CMK (cell line): ENCODE measurements at regions not wholly inside any gene's neighbourhood (a gene's known extent, or its start where the extent isn't known, plus 50 kb on each side); places are given as distances from the start of the nearest gene placed in this dataset.

Experiments used
- DNase-seq: peaks from one replicate; pipeline ENCODE4 v3.0.0-alpha.2; 2010; ENCODE audit warnings: low read depth

DNA sequence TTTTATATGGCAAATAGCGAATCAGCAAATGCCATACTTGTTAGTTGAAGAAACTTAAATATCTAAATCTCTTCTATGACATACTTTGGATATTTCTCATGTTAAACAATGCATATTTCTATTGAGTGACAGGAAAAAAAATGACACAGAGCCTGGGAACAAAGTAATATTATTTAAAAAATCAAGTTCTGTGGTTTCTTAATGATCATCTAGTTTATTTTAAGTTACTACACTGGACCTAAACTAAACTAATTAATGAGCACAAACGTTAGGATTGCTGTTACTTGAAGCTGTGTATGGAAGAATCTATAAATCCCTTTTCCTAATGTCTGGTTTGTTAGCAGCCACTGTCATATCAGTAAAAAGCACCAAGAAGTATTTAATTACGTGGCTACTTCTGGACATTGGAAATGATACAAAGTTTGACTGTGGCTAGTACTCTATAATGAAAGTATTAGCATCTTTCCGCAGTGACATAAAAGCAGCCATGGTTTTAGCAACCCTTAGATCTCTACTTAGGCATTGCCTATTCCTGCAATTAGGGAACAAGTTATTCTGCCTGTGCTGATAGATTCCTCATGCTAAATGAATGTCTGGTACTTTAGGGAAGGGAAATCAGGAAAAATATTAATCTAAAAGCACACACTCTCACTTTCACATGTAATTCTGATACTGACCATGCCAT is 981.7 kb upstream of the B3GALT2 start:
- DNase-seq: no peak

DNA sequence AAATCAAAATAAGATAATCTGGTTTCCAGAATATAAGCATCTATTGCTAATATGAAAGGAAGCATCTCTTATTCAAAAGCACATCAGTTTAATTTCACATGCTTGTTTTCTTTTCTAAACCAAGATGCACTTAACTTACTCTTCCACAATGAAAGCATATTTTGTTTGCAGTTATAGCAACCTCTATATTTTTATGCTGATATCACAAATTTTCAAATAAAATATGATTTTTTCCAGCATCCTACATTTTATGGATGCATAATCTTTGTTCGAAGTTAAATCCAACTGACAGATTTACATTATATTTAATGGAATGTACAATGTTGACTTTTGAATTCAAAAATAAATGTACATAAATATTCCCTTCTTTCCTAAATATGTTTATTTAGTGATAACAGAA is 978.3 kb upstream of the B3GALT2 start:
- DNase-seq: no peak

- no peak for DNase-seq
Measured at GRCh38 chr1:194161591-194161990, 975.2 kb upstream of the B3GALT2 start.

- DNase-seq: no peak
Measured at GRCh38 chr1:194159941-194160340, 973.5 kb upstream of the B3GALT2 start.

- no peak for DNase-seq
Measured at GRCh38 chr1:194155962-194156361, 969.5 kb upstream of the B3GALT2 start.

DNA sequence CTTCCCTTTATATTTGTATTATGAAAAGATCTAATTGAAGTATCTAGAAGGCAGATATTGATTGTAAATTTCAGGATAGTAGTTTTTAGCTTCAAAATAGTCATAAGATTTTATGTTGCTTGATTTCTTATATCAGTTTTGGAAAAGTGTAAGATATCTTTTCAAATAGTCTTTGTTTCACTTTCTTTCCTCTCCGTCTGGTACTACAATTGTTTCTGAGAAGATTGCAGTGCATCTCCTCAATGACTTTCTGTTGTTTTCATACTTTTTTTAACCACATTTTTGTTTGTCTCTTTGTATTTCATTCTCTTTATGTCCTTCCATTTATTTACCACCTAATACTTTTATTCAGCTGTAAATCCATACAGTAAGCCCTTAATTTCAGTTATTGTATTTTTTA is 964.6 kb upstream of the B3GALT2 start:
- no peak for DNase-seq

- DNase-seq: no peak
Measured at GRCh38 chr1:194150242-194150641, 963.8 kb upstream of the B3GALT2 start.

DNA sequence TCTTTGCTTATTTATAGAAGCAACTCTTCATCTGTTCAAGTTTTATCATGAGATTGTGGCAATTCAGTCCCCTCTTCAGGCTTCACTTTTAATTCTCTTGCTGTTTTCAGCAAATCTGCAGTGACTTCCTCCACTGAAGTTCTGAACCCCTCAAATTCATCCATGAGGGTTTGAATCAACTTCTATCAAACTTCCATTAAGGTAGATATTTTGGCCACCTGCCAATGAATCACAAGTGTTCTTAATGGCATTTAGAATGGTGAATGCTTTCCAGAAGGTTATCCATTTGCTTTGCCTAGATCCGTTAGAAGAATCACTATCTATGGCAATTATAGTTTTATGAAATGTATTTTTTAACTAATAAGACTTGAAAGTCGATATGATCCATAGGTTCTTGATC is 946.7 kb upstream of the B3GALT2 start:
- no peak for DNase-seq

GRCh38 chr1:194118086-194118485 is 931.7 kb upstream of the B3GALT2 start:
- no peak for DNase-seq

DNA sequence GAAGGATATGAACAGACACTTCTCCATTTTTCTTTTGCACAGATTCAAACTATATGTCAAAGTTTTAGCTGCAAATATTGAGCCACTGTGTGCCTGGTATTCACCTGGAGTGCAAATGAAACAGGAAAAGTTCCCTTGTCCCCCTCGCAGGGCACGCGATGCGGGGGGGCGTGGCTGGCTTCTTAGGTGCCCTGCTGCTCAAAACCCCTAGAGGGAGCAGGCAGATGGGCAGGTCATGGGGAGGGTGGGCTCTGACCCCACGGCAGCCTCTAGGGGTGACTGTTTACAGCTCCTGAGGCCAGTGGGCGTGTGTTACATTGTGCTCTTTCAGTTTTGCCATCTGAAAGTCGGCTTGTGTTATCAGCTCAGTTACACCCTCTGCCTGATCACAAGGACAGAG is 931.2 kb upstream of the B3GALT2 start:
- no peak for DNase-seq

DNA sequence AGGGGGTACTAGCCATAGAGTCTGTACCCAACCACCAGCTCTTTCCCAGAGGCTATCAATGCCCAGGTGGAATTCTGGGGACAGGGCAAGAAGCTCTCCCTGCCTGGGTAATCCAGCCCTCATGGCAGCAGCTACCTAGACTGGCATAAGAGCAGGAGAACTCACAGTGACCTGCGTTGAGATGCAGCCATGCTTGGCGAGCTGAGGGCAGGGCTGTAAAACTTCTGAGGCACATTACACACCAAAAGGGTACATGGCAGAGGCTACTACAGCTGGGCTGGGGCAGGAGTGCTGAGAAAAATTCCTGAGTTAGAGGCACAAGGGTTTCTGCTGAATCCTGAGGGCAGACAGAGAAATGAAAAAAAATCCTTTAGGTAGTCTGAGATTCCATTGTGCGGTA is 927.9 kb upstream of the B3GALT2 start:
- DNase-seq: no peak

DNA sequence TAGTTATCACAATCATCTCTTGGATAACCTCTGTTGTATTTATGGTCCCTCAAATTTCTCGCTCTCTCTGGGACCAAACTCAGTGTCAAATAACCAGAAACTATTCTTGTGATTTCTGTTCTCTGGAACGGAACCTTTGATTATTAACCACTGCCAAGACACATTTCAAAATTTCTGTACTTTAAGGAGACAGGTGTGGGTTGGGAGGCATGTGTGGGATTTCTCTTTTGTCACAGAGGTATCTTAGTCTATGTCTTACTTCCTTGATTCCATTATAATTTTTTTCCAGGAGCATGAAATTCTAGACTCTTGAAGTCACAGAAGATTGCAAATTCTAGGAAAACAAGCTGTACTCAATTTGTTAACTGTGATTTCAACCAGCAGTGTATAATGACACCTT is 919.0 kb upstream of the B3GALT2 start:
- no peak for DNase-seq

DNA sequence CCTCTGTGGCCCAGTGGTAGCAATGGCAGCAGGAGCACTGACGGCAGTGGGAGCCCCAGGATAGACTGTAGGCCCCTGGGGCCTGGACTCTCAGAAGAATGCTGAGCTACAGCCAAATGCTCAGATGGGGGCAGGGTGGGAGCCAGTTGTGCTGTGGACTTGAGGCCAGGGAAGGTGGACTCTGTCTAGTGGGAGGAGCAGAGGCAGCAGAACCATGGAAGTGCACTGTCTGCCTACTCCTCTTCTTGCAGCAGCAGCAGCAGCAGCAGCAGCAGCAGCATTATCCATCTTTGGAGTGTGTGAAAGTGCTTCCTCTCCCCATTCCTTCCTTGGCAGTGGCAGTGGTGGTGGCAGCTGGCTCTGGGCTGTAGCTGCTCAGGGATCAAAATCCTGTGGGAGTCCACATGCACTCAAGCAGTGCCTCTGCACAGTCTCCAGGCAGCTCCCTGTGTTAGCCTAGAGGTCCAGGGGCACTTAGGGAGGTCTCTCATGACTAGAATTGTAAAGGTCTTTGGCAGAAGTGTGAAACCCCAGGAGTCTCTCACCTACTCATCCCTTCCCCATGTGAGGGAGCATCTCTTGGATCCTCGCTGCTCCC is 917.9 kb upstream of the B3GALT2 start:
- no peak for DNase-seq

DNA sequence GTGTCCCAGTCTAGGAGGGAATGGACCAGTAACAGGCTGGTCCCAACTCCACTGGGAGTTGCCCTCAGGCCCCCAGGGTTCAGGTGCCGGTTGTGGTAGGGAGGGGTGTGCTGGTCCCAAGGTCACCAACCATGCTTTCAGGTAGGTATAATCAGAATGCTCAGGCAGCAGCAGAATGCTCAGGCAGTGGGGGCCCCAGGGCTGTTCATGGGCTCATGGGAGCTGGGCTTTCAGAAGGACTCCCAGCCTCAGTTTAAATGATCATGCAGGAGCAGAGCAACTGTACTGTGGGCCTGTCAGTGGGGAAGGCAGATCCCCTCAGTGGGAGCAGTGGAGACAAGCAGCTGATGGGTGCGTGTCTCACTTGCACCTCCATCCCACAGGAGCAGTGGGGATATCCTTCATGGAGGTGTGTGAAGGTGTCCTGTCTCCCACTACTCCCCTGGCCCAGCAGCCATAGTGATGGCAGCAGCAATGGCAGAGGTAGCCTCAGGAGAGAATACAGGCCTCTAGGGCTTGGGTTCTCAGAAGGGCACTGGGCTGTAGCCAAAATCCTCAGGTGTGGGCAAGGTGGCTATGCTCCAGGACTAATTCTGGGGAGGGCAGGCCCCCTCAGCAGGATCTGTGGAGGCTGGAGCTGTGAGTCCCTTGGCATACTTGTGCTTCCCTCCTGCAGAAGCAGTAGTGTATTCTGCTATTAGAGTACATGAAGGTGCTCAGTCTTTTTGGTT is 917.3 kb upstream of the B3GALT2 start:
- no peak for DNase-seq

GRCh38 chr1:194103101-194103500 is 916.7 kb upstream of the B3GALT2 start:
- no peak for DNase-seq

- DNase-seq: no peak
Measured at GRCh38 chr1:194102607-194103006, 916.2 kb upstream of the B3GALT2 start.

GRCh38 chr1:194084755-194085154 is 898.3 kb upstream of the B3GALT2 start:
- DNase-seq: no peak

DNA sequence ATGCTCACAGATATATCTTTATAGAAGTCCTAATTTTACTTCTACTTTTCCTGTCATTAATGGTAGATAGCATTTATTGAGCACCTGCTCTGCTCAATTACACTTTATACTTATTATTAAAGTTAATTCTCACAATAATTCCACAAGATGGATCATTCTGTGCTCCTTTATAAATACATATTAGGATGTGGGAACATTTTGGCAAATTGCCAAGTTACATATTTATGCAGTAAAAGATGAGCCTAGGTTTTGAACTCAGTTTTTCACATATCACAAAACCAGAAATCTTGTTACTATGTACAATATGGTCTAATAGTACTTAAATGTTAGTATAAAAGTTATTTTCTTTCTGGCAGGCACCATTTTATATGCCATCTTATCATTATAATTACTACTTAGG is 895.0 kb upstream of the B3GALT2 start:
- no peak for DNase-seq

GRCh38 chr1:194080826-194081225 is 894.4 kb upstream of the B3GALT2 start:
- DNase-seq: no peak

DNA sequence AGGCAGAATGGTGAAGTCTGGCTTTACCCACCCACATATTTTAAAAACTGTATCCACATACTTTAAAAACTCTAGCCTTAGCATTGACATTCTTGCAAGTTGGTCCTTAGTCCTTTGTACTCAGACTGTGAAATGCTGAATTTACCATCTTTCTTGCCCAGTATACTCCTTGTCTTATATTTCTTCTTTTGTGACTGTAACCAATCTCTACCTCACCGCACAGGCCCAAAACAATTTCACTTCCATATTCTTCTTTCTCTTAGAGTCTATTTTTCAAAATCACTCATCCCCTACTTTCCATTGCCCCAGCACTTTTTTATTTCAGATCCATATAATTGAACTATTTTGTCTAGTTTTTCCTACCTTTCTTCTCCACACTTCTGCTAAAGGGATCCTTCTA is 892.4 kb upstream of the B3GALT2 start:
- no peak for DNase-seq

DNA sequence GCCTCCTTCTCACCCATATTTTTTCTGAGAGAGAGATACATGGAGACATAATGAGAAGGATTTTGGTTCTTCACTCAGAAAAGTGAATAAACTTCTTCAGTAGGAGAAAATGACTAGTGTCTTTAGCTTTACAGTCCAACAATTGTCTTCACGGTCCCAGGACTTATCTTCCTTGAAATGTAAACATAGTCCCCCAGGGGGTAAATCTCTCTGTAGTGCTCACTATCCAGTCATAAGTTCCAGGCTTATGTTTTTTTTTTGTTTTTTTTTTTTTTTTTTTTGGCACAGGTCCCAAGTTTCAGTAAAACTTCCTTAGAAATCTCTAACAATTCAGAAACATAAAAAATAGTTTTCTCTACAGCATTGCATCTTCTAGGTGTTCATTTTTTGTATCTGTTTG is 890.2 kb upstream of the B3GALT2 start:
- no peak for DNase-seq

DNA sequence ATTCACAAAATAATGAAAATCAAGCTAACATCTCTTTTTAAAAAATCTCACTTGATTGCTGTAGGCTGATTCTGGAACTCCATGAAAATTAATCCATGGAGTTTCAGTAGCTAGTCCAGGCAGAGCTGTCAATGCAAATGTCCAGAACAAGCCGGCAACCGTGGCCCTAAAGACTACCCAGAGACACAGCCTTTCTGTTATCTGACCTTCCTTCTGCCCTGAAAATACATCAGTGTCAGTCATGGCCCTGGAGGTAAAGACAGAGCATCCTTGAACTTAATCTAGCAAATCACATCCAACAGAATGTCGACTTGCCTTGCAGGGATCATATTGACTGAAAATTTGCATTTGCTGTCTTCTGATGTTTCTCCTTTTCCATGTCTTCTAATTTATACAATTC is 887.4 kb upstream of the B3GALT2 start:
- no peak for DNase-seq

GRCh38 chr1:194071205-194071604 is 884.8 kb upstream of the B3GALT2 start:
- DNase-seq: no peak

DNA sequence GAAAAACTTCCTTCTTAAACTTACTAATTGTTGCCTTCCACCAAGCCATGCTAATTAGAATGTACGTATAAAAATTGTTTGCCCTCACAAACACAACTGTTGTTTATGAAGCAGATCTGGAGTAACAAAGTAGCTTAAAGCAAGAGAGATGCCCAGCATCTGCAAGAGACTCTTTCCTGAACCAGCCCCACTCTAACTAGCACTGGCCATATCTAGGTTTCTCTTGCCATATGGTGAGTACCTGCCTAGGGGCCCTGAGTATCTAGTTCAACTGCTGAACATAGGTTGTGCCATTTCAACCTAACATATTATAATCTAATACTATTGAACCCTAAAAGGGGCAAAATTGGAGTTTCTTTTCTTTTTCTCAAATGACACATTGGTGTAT is 883.4 kb upstream of the B3GALT2 start:
- DNase-seq: no peak
